GM18909 (cell line): ENCODE measurements at regions not wholly inside any gene's neighbourhood (a gene's known extent, or its start where the extent isn't known, plus 50 kb on each side); places are given as distances from the start of the nearest gene placed in this dataset.

Experiments
- ATAC-seq: cut with Tn5 transposase; IDR thresholded peaks from one replicate; pipeline ENCODE4 v1.9.1; 2021; ENCODE audit warnings: mild to moderate bottlenecking; ENCODE audit not compliant: unreplicated experiment, poor library complexity

- ATAC-seq = no peak
Measured at GRCh38 chr6:44778513-44778912, 391.0 kb downstream of the CDC5L start.
